ENCODE measurements at regions not wholly inside any gene's neighbourhood (a gene's known extent, or its start where the extent isn't known, plus 50 kb on each side); places are given as distances from the start of the nearest gene placed in this dataset.

- no peak for DNase-seq (ENCODE audit: low read depth in 2 of 2)
Observed at GRCh38 chr10:111732166-111732785, 451.3 kb downstream of the GPAM start.

GRCh38 chr10:111739125-111739873, 444.3 kb downstream of the GPAM start:
- no peak for DNase-seq (ENCODE audit: low read depth in 2 of 2)

- no peak for DNase-seq (ENCODE audit: low read depth in 2 of 2)
Observed at GRCh38 chr10:111739874-111740139, 443.8 kb downstream of the GPAM start.

- DNase-seq (ENCODE audit: low read depth in 2 of 2): no peak
Observed at GRCh38 chr10:111745982-111746381, 437.6 kb downstream of the GPAM start.

- no peak for DNase-seq (ENCODE audit: low read depth in 2 of 2)
Observed at GRCh38 chr10:111747751-111748150, 435.8 kb downstream of the GPAM start.

- no peak for DNase-seq (ENCODE audit: low read depth in 2 of 2)
Observed at GRCh38 chr10:111748184-111748583, 435.4 kb downstream of the GPAM start.

- DNase-seq (ENCODE audit: low read depth in 2 of 2): no peak
Observed at GRCh38 chr10:111750165-111750849, 433.3 kb downstream of the GPAM start.

GRCh38 chr10:111756217-111757061, 427.1 kb downstream of the GPAM start:
- DNase-seq (ENCODE audit: low read depth in 2 of 2): no peak

- no peak for DNase-seq (ENCODE audit: low read depth in 2 of 2)
Observed at GRCh38 chr10:111758593-111758992, 425.0 kb downstream of the GPAM start.

- DNase-seq (ENCODE audit: low read depth in 2 of 2): no peak
Observed at GRCh38 chr10:111762114-111762513, 421.5 kb downstream of the GPAM start.

- no peak for DNase-seq (ENCODE audit: low read depth in 2 of 2)
Observed at GRCh38 chr10:111765216-111765615, 418.3 kb downstream of the GPAM start.

GRCh38 chr10:111766464-111766863, 417.1 kb downstream of the GPAM start:
- DNase-seq (ENCODE audit: low read depth in 2 of 2): no peak

- no peak for DNase-seq (ENCODE audit: low read depth in 2 of 2)
Observed at GRCh38 chr10:111767661-111768060, 415.9 kb downstream of the GPAM start.

- DNase-seq (ENCODE audit: low read depth in 2 of 2): no peak
Observed at GRCh38 chr10:111773950-111774349, 409.6 kb downstream of the GPAM start.

- no peak for DNase-seq (ENCODE audit: low read depth in 2 of 2)
Observed at GRCh38 chr10:111774486-111774885, 409.1 kb downstream of the GPAM start.

- DNase-seq (ENCODE audit: low read depth in 2 of 2): no peak
Observed at GRCh38 chr10:111784436-111784835, 399.1 kb downstream of the GPAM start.

GRCh38 chr10:111784946-111785465, 398.6 kb downstream of the GPAM start:
- no peak for DNase-seq (ENCODE audit: low read depth in 2 of 2)

- DNase-seq (ENCODE audit: low read depth in 2 of 2): no peak
Observed at GRCh38 chr10:111785921-111786320, 397.6 kb downstream of the GPAM start.

- no peak for DNase-seq (ENCODE audit: low read depth in 2 of 2)
Observed at GRCh38 chr10:111789821-111790220, 393.7 kb downstream of the GPAM start.

- no peak for DNase-seq (ENCODE audit: low read depth in 2 of 2)
Observed at GRCh38 chr10:111801841-111802240, 381.7 kb downstream of the GPAM start.

- DNase-seq (ENCODE audit: low read depth in 2 of 2): no peak
Observed at GRCh38 chr10:111804781-111805180, 378.8 kb downstream of the GPAM start.

- no peak for DNase-seq (ENCODE audit: low read depth in 2 of 2)
Observed at GRCh38 chr10:111811517-111811916, 372.0 kb downstream of the GPAM start.
